ENCODE measurements at regions not wholly inside any gene's neighbourhood (a gene's known extent, or its start where the extent isn't known, plus 50 kb on each side); places are given as distances from the start of the nearest gene placed in this dataset.

DNA sequence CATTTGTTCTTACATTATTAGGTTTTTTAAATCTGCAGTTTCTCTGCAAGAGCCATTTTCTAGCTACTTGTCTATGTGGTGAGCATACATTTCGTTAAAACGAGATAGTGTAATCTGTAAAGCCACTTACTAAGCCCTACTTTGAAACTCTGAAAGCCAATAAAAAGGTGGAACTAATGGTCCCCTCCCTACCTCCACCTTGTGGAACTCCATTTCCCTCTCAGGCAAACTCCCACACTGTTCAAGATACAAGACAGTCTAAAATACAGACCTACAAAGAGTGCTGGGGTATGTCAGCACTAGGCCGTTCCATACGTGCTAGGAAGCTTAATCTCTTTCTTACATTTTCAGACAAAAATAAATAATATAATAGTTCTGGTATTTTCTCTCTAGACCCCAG, 74.1 kb downstream of the DUSP6 start:
- Histone ChIP-seq H3K9me3 (ENCODE audit: control insufficient read depth in 2 of 3, insufficient read depth in 1 of 3, low read length in 3 of 3) (no peaks in the 10 kb centered on the region), H3K9ac (ENCODE audit: low read length in 3 of 3) (no peak overlapping the region), H3K27me3 (ENCODE audit: control insufficient read depth, insufficient read depth, low read length) (no peaks in the 10 kb centered on the region), H3K27ac (ENCODE audit: low read depth in 2 of 2, low read length in 2 of 2) (no peak overlapping the region), H3K36me3 (ENCODE audit: control insufficient read depth in 2 of 3, insufficient read depth in 3 of 3, low read length in 3 of 3) (no peaks in the 10 kb centered on the region), H3K4me1 (ENCODE audit: control insufficient read depth in 2 of 3, insufficient read depth in 2 of 3, low read depth in 1 of 3, low read length in 3 of 3) (peaks cover 0 to 6% (median 3%) of the 10 kb centered on the region in 3 donors), H3K4me3 (ENCODE audit: low read length in 3 of 3) (no peak overlapping the region)
- FAIRE-seq (no peak), DNase-seq (no peak)
- intact Hi-C loops (cut with DNase I), result no loop called here
- TF ChIP-seq, protein P1, sequence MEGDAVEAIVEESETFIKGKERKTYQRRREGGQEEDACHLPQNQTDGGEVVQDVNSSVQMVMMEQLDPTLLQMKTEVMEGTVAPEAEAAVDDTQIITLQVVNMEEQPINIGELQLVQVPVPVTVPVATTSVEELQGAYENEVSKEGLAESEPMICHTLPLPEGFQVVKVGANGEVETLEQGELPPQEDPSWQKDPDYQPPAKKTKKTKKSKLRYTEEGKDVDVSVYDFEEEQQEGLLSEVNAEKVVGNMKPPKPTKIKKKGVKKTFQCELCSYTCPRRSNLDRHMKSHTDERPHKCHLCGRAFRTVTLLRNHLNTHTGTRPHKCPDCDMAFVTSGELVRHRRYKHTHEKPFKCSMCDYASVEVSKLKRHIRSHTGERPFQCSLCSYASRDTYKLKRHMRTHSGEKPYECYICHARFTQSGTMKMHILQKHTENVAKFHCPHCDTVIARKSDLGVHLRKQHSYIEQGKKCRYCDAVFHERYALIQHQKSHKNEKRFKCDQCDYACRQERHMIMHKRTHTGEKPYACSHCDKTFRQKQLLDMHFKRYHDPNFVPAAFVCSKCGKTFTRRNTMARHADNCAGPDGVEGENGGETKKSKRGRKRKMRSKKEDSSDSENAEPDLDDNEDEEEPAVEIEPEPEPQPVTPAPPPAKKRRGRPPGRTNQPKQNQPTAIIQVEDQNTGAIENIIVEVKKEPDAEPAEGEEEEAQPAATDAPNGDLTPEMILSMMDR (IDR thresholded peaks at IDR 0.05; ENCODE audit: borderline replicate concordance, extremely low read depth, insufficient read depth), result no peak

DNA sequence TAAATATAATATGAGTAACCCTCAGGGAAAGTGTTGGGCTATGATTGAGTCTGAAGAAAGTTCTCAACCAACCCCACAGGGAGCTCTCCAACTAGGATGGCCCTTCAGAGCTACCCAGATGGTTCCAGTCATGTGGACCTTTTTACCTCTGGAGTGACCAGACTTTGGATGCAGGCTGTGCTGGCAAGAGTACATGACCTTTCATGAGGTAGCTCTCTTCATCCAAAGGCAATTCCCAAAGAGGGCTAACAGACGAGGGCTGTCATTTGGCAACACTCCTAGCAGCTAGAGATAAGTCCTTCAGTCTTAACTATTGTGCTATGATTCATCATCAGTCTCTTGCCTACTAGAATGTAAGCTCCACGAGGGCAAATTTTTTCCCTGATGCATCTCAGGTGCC, 75.4 kb downstream of the DUSP6 start:
- TF ChIP-seq, protein P1 (IDR thresholded peaks at IDR 0.05; ENCODE audit: borderline replicate concordance, extremely low read depth, insufficient read depth), result no peak
- FAIRE-seq, result no peak
- Histone ChIP-seq H3K27ac (ENCODE audit: low read depth in 2 of 2, low read length in 2 of 2) (no peak overlapping the region), H3K4me3 (ENCODE audit: low read length in 3 of 3) (no peak overlapping the region), H3K4me1 (ENCODE audit: control insufficient read depth in 2 of 3, insufficient read depth in 2 of 3, low read depth in 1 of 3, low read length in 3 of 3) (peaks cover 0 to 6% (median 3%) of the 10 kb centered on the region in 3 donors), H3K9ac (ENCODE audit: low read length in 3 of 3) (no peak overlapping the region), H3K36me3 (ENCODE audit: control insufficient read depth in 2 of 3, insufficient read depth in 3 of 3, low read length in 3 of 3) (no peaks in the 10 kb centered on the region), H3K9me3 (ENCODE audit: control insufficient read depth in 2 of 3, insufficient read depth in 1 of 3, low read length in 3 of 3) (no peaks in the 10 kb centered on the region), H3K27me3 (ENCODE audit: control insufficient read depth, insufficient read depth, low read length) (no peaks in the 10 kb centered on the region)
- intact Hi-C loops (cut with DNase I), result no loop called here
- no peak for DNase-seq

DNA sequence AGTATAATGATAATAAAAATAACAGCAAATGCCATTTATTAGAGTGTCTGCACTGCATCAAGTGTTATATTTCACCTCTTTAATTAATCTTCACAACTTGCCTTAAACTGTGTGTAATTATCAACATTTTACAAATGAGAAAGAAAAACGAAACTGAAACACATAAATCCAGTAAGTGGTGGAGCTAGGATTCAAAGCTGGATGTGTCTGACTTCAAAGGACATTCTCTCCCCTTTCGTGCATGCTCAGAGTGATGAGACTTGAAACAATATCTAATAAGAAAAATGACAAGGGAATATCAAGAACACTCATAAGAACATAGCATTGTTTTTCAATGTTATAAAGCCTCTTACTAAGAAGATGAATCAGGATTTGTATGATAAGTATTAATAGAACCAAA, 78.8 kb downstream of the DUSP6 start:
- intact Hi-C loops (cut with DNase I), result no loop called here
- H3K9me3 ChIP-seq (ENCODE audit: control insufficient read depth in 2 of 3, insufficient read depth in 1 of 3, low read length in 3 of 3), result no peaks in the 10 kb centered on the region
- no peak overlapping the region for H3K4me3 ChIP-seq (ENCODE audit: low read length in 3 of 3)
- no peak overlapping the region for H3K27ac ChIP-seq (ENCODE audit: low read depth in 2 of 2, low read length in 2 of 2)
- no peaks in the 10 kb centered on the region for H3K27me3 ChIP-seq (ENCODE audit: control insufficient read depth, insufficient read depth, low read length)
- no peaks in the 10 kb centered on the region for H3K4me1 ChIP-seq (ENCODE audit: control insufficient read depth in 2 of 3, insufficient read depth in 2 of 3, low read depth in 1 of 3, low read length in 3 of 3)
- DNase-seq, result no peak
- FAIRE-seq, result no peak
- H3K9ac ChIP-seq (ENCODE audit: low read length in 3 of 3), result no peak overlapping the region
- TF ChIP-seq, protein P1 (IDR thresholded peaks at IDR 0.05; ENCODE audit: borderline replicate concordance, extremely low read depth, insufficient read depth), result no peak
- H3K36me3 ChIP-seq (ENCODE audit: control insufficient read depth in 2 of 3, insufficient read depth in 3 of 3, low read length in 3 of 3), result no peaks in the 10 kb centered on the region

DNA sequence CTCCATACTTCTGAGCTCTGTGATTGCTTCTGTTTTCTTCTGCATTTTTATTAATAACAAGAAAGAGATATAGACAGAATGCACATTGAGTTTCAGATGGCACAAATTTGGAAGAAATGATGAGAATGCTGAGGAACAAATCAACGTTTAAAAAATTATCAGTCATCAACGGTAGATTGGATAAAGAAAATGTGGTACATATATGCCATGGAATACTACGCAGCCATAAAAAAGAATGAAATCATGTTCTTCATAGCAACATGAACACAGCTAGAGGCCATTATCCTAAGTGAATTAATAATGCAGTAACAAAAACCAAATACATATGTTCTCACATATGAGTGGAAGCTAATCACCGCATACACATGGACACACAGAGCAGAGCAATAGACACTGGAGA, 81.8 kb downstream of the DUSP6 start:
- FAIRE-seq, result no peak
- no peak overlapping the region for H3K27ac ChIP-seq (ENCODE audit: low read depth in 2 of 2, low read length in 2 of 2)
- no peak for DNase-seq
- H3K4me1 ChIP-seq (ENCODE audit: control insufficient read depth in 2 of 3, insufficient read depth in 2 of 3, low read depth in 1 of 3, low read length in 3 of 3), result no peaks in the 10 kb centered on the region
- TF ChIP-seq, protein P1 (IDR thresholded peaks at IDR 0.05; ENCODE audit: borderline replicate concordance, extremely low read depth, insufficient read depth), result no peak
- H3K9me3 ChIP-seq (ENCODE audit: control insufficient read depth in 2 of 3, insufficient read depth in 1 of 3, low read length in 3 of 3), result no peaks in the 10 kb centered on the region
- no peaks in the 10 kb centered on the region for H3K36me3 ChIP-seq (ENCODE audit: control insufficient read depth in 2 of 3, insufficient read depth in 3 of 3, low read length in 3 of 3)
- H3K4me3 ChIP-seq (ENCODE audit: low read length in 3 of 3), result no peak overlapping the region
- intact Hi-C loops (cut with DNase I), result no loop called here
- H3K9ac ChIP-seq (ENCODE audit: low read length in 3 of 3), result no peak overlapping the region
- no peaks in the 10 kb centered on the region for H3K27me3 ChIP-seq (ENCODE audit: control insufficient read depth, insufficient read depth, low read length)

All from kidney (tissue), 13 donors.